DOHH2 (cell line): ENCODE measurements at regions not wholly inside any gene's neighbourhood (a gene's known extent, or its start where the extent isn't known, plus 50 kb on each side); places are given as distances from the start of the nearest gene placed in this dataset.

Experiments
- EZH2phosphoT487 ChIP-seq: fragments of 200-600 bp; sonication (generic); IDR thresholded peaks from 2 replicates; pipeline ENCODE4 v1.6.1; 2017; ENCODE audit warnings: borderline replicate concordance, mild to moderate bottlenecking, antibody characterized with exemption, low read length, moderate library complexity, mixed read lengths
- TF ChIP-seq, protein P1 (sequence below): fragments of 200-600 bp; sonication (generic); IDR thresholded peaks from one replicate; pipeline ENCODE4 v1.5.1; 2014; ENCODE audit warnings: antibody characterized with exemption, mild to moderate bottlenecking, low read depth, low read length; ENCODE audit not compliant: poor library complexity, severe bottlenecking

DNA sequence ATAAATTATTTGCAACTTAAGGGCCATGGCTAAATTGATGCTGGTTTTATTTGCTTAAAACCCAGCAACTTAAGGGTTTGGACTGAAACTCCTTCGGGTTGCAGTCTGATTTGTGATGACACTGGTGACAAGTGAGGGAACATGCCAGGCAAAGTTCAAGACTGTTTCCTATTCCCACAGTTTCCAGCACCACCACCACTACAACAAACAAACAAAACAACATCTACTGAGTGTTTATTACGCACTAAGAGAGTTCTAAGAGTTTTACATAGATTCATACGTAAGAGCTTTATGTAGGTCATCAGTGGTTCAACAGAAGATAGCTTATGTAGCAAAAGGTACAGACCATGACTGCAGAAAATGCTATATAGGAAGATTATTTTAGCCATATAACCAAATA, 1582.1 kb downstream of the BRINP3 start:
- TF ChIP-seq, protein P1, sequence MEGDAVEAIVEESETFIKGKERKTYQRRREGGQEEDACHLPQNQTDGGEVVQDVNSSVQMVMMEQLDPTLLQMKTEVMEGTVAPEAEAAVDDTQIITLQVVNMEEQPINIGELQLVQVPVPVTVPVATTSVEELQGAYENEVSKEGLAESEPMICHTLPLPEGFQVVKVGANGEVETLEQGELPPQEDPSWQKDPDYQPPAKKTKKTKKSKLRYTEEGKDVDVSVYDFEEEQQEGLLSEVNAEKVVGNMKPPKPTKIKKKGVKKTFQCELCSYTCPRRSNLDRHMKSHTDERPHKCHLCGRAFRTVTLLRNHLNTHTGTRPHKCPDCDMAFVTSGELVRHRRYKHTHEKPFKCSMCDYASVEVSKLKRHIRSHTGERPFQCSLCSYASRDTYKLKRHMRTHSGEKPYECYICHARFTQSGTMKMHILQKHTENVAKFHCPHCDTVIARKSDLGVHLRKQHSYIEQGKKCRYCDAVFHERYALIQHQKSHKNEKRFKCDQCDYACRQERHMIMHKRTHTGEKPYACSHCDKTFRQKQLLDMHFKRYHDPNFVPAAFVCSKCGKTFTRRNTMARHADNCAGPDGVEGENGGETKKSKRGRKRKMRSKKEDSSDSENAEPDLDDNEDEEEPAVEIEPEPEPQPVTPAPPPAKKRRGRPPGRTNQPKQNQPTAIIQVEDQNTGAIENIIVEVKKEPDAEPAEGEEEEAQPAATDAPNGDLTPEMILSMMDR = no peak
- no peak for TF ChIP-seq EZH2phosphoT487
